ENCODE measurements at regions not wholly inside any gene's neighbourhood (a gene's known extent, or its start where the extent isn't known, plus 50 kb on each side); places are given as distances from the start of the nearest gene placed in this dataset.

- no peaks in the 10 kb centered on the region for H3K36me3 Mint-ChIP-seq (ENCODE audit: low read depth)
- no peaks in the 10 kb centered on the region for H3K4me1 Mint-ChIP-seq
- no peak for TF ChIP-seq CTCF (IDR thresholded peaks at IDR 0.05; ENCODE audit: unreplicated experiment in 3 of 3)
- H3K27me3 Mint-ChIP-seq (ENCODE audit: low read depth), result no peaks in the 10 kb centered on the region
- no peak overlapping the region for H3K27ac Mint-ChIP-seq
- peaks cover 8% of the 10 kb centered on the region for H3K9me3 Mint-ChIP-seq
- no peak overlapping the region for H3K4me3 Mint-ChIP-seq
Measured at GRCh38 chr4:136343340-136343739, 1189.0 kb downstream of the PCDH18 start.

- H3K27me3 Mint-ChIP-seq (ENCODE audit: low read depth), result no peaks in the 10 kb centered on the region
- no peak for TF ChIP-seq CTCF (IDR thresholded peaks at IDR 0.05; ENCODE audit: unreplicated experiment in 3 of 3)
- peaks cover 8% of the 10 kb centered on the region for H3K9me3 Mint-ChIP-seq
- no peak overlapping the region for H3K4me3 Mint-ChIP-seq
- H3K4me1 Mint-ChIP-seq, result no peaks in the 10 kb centered on the region
- no peaks in the 10 kb centered on the region for H3K36me3 Mint-ChIP-seq (ENCODE audit: low read depth)
- no peak overlapping the region for H3K27ac Mint-ChIP-seq
Measured at GRCh38 chr4:136342666-136343065, 1189.6 kb downstream of the PCDH18 start.

DNA sequence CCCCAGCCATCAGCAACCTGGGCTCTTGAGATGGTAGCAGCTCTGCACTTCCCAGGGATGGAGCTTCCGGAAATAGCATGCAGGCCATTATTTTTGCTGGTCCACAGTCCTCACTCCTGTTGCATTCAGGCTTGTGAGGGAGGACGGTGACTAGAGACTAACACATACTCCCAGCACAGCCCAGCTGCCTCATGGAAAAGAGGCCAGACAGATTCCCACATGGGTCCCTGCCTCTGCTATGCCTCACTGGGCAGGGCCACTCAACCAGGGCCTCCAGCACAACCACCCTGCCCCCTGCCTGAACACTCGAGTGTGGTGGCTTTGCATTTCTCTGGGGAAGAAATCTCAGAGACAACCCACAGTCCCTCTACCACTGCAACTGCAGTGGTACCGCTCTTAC lies 1195.1 kb downstream of the PCDH18 start:
- no peak overlapping the region for H3K27ac Mint-ChIP-seq
- no peak overlapping the region for H3K4me3 Mint-ChIP-seq
- H3K4me1 Mint-ChIP-seq, result no peaks in the 10 kb centered on the region
- TF ChIP-seq CTCF (IDR thresholded peaks at IDR 0.05; ENCODE audit: unreplicated experiment in 3 of 3), result no peak
- no peaks in the 10 kb centered on the region for H3K36me3 Mint-ChIP-seq (ENCODE audit: low read depth)
- no peaks in the 10 kb centered on the region for H3K27me3 Mint-ChIP-seq (ENCODE audit: low read depth)
- peaks cover 4% of the 10 kb centered on the region for H3K9me3 Mint-ChIP-seq

GRCh38 chr4:136336479-136336878 lies 1195.8 kb downstream of the PCDH18 start:
- Mint-ChIP-seq H3K4me1 (no peaks in the 10 kb centered on the region), H3K9me3 (peaks cover 4% of the 10 kb centered on the region), H3K27ac (no peak overlapping the region), H3K36me3 (ENCODE audit: low read depth) (no peaks in the 10 kb centered on the region), H3K4me3 (no peak overlapping the region), H3K27me3 (ENCODE audit: low read depth) (no peaks in the 10 kb centered on the region)
- TF ChIP-seq CTCF (IDR thresholded peaks at IDR 0.05; ENCODE audit: unreplicated experiment in 3 of 3), result no peak

GRCh38 chr4:136329042-136329662 lies 1203.1 kb downstream of the PCDH18 start:
- Mint-ChIP-seq H3K36me3 (ENCODE audit: low read depth) (no peaks in the 10 kb centered on the region), H3K4me3 (no peak overlapping the region), H3K9me3 (no peaks in the 10 kb centered on the region), H3K27me3 (ENCODE audit: low read depth) (no peaks in the 10 kb centered on the region), H3K27ac (no peak overlapping the region), H3K4me1 (no peaks in the 10 kb centered on the region)
- TF ChIP-seq CTCF (IDR thresholded peaks at IDR 0.05; ENCODE audit: unreplicated experiment in 3 of 3), result peak in 1 of 3 experiments; percentile 10

GRCh38 chr4:136328131-136328530 lies 1204.2 kb downstream of the PCDH18 start:
- no peaks in the 10 kb centered on the region for H3K27me3 Mint-ChIP-seq (ENCODE audit: low read depth)
- H3K4me1 Mint-ChIP-seq, result no peaks in the 10 kb centered on the region
- no peak for TF ChIP-seq CTCF (IDR thresholded peaks at IDR 0.05; ENCODE audit: unreplicated experiment in 3 of 3)
- H3K36me3 Mint-ChIP-seq (ENCODE audit: low read depth), result no peaks in the 10 kb centered on the region
- H3K9me3 Mint-ChIP-seq, result no peaks in the 10 kb centered on the region
- no peak overlapping the region for H3K27ac Mint-ChIP-seq
- no peak overlapping the region for H3K4me3 Mint-ChIP-seq

Measured in nephron (organoid).